Subcutaneous abdominal adipose tissue (tissue), 5 donors: ENCODE measurements at regions not wholly inside any gene's neighbourhood (a gene's known extent, or its start where the extent isn't known, plus 50 kb on each side); places are given as distances from the start of the nearest gene placed in this dataset.

Source experiments
- H3K27ac ChIP-seq: one replicate; pipeline ENCODE4 v1.7.0; 2013; ENCODE audit warnings: low read depth, mild to moderate bottlenecking, inconsistent platforms, low read length, moderate library complexity
- H3K27me3 ChIP-seq, 5 donors: one replicate each; pipeline ENCODE4 v1.7.0; 2013; ENCODE audit warnings: low read length in 5 of 5, inconsistent platforms in 1 of 5; ENCODE audit not compliant: control insufficient read depth in 5 of 5, insufficient read depth in 4 of 5
- H3K36me3 ChIP-seq, 5 donors: one replicate each; pipeline ENCODE4 v1.7.0; 2013; ENCODE audit warnings: low read length in 5 of 5; ENCODE audit not compliant: control insufficient read depth in 5 of 5, insufficient read depth in 5 of 5
- H3K4me1 ChIP-seq, 5 donors: one replicate each; pipeline ENCODE4 v1.7.0; 2013; ENCODE audit warnings: low read length in 5 of 5, mild to moderate bottlenecking in 3 of 5, moderate library complexity in 1 of 5; ENCODE audit not compliant: control insufficient read depth in 5 of 5, insufficient read depth in 5 of 5
- H3K4me3 ChIP-seq, 5 donors: one replicate each; pipeline ENCODE4 v1.7.0; 2013; ENCODE audit warnings: low read length in 5 of 5, low read depth in 1 of 5
- H3K9ac ChIP-seq, 5 donors: one replicate each; pipeline ENCODE4 v1.7.0; 2013; ENCODE audit warnings: low read length in 5 of 5, mild to moderate bottlenecking in 4 of 5, moderate library complexity in 3 of 5
- H3K9me3 ChIP-seq, 5 donors: one replicate each; pipeline ENCODE4 v1.7.0; 2013; ENCODE audit warnings: low read length in 5 of 5; ENCODE audit not compliant: control insufficient read depth in 5 of 5
- donor health status: healthy.
- donor health status: healthy.
- donor health status: healthy.
- donor health status: healthy.
- donor health status: healthy.

DNA sequence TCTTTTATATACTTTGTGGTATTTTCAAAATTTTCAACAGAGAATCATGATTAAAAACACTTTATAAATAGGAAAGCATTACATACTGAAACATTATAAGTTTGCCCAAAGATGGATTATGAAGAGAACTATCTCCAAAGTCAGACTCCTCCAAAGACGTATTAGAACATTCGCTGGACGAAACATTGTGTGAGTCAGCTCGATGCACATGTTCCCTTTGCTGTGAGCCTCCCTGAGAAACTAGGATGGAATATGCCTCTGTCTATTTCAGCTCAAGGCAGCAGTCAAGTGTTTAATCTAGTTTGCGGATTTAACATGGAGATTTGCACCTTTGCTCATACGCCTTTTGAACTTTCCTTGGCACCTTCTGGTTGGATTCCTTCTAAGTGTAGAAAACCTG is 92.2 kb upstream of the NCKAP5 start:
- no peak overlapping the region for H3K4me3 ChIP-seq
- no peaks in the 10 kb centered on the region for H3K36me3 ChIP-seq
- H3K9ac ChIP-seq = no peak overlapping the region
- H3K4me1 ChIP-seq = peaks cover 0 to 5% (median 3%) of the 10 kb centered on the region in 5 donors
- H3K27me3 ChIP-seq = no peaks in the 10 kb centered on the region
- no peak overlapping the region for H3K27ac ChIP-seq
- H3K9me3 ChIP-seq = no peaks in the 10 kb centered on the region

GRCh38 chr2:133661392-133661791 is 93.1 kb upstream of the NCKAP5 start:
- no peak overlapping the region for H3K9ac ChIP-seq

GRCh38 chr2:133666621-133667020 is 98.4 kb upstream of the NCKAP5 start:
- H3K4me1 ChIP-seq = no peaks in the 10 kb centered on the region
- no peak overlapping the region for H3K4me3 ChIP-seq
- H3K27ac ChIP-seq = no peak overlapping the region

More at GRCh38 chr2:133661392-133661791, 93.1 kb upstream of the NCKAP5 start:
- H3K27me3 ChIP-seq = no peaks in the 10 kb centered on the region
- no peaks in the 10 kb centered on the region for H3K36me3 ChIP-seq
- H3K27ac ChIP-seq = no peak overlapping the region
- no peaks in the 10 kb centered on the region for H3K4me1 ChIP-seq
- H3K4me3 ChIP-seq = no peak overlapping the region
- no peaks in the 10 kb centered on the region for H3K9me3 ChIP-seq

GRCh38 chr2:133667085-133667484 is 98.8 kb upstream of the NCKAP5 start:
- H3K36me3 ChIP-seq = no peaks in the 10 kb centered on the region

More at GRCh38 chr2:133666621-133667020, 98.4 kb upstream of the NCKAP5 start:
- H3K9me3 ChIP-seq = peaks cover 6 to 20% (median 10%) of the 10 kb centered on the region in 5 donors
- no peak overlapping the region for H3K9ac ChIP-seq
- no peaks in the 10 kb centered on the region for H3K27me3 ChIP-seq
- no peaks in the 10 kb centered on the region for H3K36me3 ChIP-seq

GRCh38 chr2:133667968-133668367 is 99.7 kb upstream of the NCKAP5 start:
- peaks cover 6 to 20% (median 10%) of the 10 kb centered on the region in 5 donors for H3K9me3 ChIP-seq
- no peaks in the 10 kb centered on the region for H3K4me1 ChIP-seq
- H3K4me3 ChIP-seq = no peak overlapping the region
- H3K36me3 ChIP-seq = no peaks in the 10 kb centered on the region
- no peak overlapping the region for H3K27ac ChIP-seq
- no peak overlapping the region for H3K9ac ChIP-seq
- no peaks in the 10 kb centered on the region for H3K27me3 ChIP-seq

More at GRCh38 chr2:133667085-133667484, 98.8 kb upstream of the NCKAP5 start:
- H3K4me3 ChIP-seq = no peak overlapping the region
- H3K27ac ChIP-seq = no peak overlapping the region
- no peaks in the 10 kb centered on the region for H3K4me1 ChIP-seq
- H3K9ac ChIP-seq = no peak overlapping the region
- no peaks in the 10 kb centered on the region for H3K27me3 ChIP-seq
- H3K9me3 ChIP-seq = peaks cover 6 to 20% (median 10%) of the 10 kb centered on the region in 5 donors

- H3K4me3 ChIP-seq = no peak overlapping the region
- no peak overlapping the region for H3K9ac ChIP-seq
- H3K4me1 ChIP-seq = peaks cover 0 to 4% (median 0%) of the 10 kb centered on the region in 5 donors
- H3K36me3 ChIP-seq = no peaks in the 10 kb centered on the region
- no peaks in the 10 kb centered on the region for H3K27me3 ChIP-seq
- no peak overlapping the region for H3K27ac ChIP-seq
- H3K9me3 ChIP-seq = peaks cover 6 to 20% (median 10%) of the 10 kb centered on the region in 5 donors
These were observed 100.3 kb upstream of the NCKAP5 start for GRCh38 chr2:133668547-133668946.

DNA sequence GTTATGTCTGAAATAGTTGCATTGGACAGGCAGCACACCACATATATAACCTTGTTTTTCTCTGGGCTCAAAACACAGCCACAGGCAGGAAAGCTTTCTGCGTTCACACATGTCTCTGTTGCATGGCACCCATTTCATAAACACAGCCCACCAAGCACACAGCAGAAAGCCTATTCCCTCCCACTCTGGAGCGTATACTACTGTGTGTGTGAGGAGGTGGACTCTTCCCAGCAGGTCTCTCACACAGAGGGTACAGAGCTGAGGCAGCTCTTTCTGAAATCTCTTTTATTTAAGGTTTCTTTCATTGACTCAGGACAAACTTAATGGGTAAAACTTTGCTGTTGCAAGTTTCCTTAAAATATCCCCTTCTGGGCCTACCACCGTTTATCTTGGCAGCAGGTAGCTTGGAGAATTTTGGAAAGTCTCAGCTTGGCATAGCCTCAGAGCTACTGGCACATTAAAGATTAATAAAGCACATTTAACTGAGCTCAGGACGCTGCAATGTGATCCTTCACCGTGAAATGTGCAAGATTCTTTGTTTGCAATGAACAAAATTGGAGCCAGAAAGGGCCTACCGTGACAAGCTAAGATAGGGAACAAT is 105.1 kb upstream of the NCKAP5 start:
- no peaks in the 10 kb centered on the region for H3K36me3 ChIP-seq
- no peak overlapping the region for H3K9ac ChIP-seq
- peaks cover 0 to 24% (median 14%) of the 10 kb centered on the region in 5 donors for H3K4me1 ChIP-seq
- H3K27ac ChIP-seq = no peak overlapping the region
- no peak overlapping the region for H3K4me3 ChIP-seq
- no peaks in the 10 kb centered on the region for H3K27me3 ChIP-seq
- H3K9me3 ChIP-seq = peaks cover under 1 to 15% (median 8%) of the 10 kb centered on the region in 5 donors

GRCh38 chr2:133674066-133674432 is 105.8 kb upstream of the NCKAP5 start:
- Histone ChIP-seq H3K36me3 (no peaks in the 10 kb centered on the region), H3K27ac (no peak overlapping the region), H3K4me3 (no peak overlapping the region), H3K9ac (no peak overlapping the region), H3K27me3 (no peaks in the 10 kb centered on the region), H3K4me1 (peaks cover 0 to 24% (median 14%) of the 10 kb centered on the region in 5 donors), H3K9me3 (peaks cover 0 to 9% (median 2%) of the 10 kb centered on the region in 5 donors)

- H3K4me3 ChIP-seq = peak overlapping the region; percentile 20 to 67 (median 49)
- H3K9ac ChIP-seq = peak overlapping the region in 2 of 5 donors; percentile 38 to 39
- peak overlapping the region; percentile 13 for H3K27ac ChIP-seq
- no peaks in the 10 kb centered on the region for H3K36me3 ChIP-seq
- H3K4me1 ChIP-seq = peaks cover 0 to 24% (median 14%) of the 10 kb centered on the region in 5 donors
- no peaks in the 10 kb centered on the region for H3K27me3 ChIP-seq
- H3K9me3 ChIP-seq = peaks cover 0 to 5% (median 0%) of the 10 kb centered on the region in 5 donors
These were observed 106.4 kb upstream of the NCKAP5 start for GRCh38 chr2:133674433-133675331.
